HG03066 (cell line): ENCODE measurements at regions not wholly inside any gene's neighbourhood (a gene's known extent, or its start where the extent isn't known, plus 50 kb on each side); places are given as distances from the start of the nearest gene placed in this dataset.
"Not testable (repeated sequence)": the region's sequence is repeated elsewhere in the genome, so short reads cannot be mapped to it uniquely, and the experiment has no call there.

Experiments
- ATAC-seq: cut with Tn5 transposase; IDR thresholded peaks from one replicate; pipeline ENCODE4 v1.9.1; 2021; ENCODE audit warnings: low read depth; ENCODE audit not compliant: unreplicated experiment

DNA sequence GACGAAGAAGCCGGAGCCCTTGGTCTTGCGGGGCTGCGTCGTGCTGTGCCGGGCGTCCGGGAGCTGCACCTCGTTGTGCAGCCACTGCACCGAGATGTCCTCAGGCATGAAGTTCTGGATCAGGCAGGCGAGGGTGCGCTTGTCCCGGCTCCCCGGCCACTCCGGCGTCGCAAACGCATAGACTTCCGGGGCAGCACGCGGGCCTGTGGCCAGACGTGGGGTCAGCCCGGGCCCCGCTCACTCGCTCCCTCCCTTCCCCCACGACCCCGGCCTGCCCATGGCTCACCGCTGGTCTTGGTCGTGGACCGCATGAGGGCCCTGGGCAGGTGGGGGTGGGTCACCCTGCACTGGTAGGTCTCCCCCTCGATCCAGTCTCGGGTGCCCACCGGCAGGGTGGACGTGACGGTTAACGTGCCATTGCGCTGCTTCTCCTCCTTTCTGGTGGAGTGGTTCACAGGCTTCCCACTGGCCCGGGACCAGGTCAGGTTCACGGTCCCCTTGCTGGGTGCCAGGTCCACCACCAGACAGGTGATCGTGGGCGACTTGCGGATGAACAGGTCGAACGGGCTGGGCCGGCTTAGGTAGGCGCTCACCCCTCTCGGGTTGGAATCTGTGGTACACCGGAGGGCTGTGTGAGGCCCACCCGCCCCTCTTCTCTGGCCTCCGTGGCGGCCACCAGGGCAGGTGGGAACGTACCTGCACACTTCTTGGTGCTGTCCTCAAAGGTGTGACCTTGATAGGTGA, 74.0 kb downstream of the TMEM121 start:
- not testable (repeated sequence) for ATAC-seq

- ATAC-seq = no peak
These were observed 74.6 kb downstream of the TMEM121 start for GRCh38 chr14:105600939-105601359.

DNA sequence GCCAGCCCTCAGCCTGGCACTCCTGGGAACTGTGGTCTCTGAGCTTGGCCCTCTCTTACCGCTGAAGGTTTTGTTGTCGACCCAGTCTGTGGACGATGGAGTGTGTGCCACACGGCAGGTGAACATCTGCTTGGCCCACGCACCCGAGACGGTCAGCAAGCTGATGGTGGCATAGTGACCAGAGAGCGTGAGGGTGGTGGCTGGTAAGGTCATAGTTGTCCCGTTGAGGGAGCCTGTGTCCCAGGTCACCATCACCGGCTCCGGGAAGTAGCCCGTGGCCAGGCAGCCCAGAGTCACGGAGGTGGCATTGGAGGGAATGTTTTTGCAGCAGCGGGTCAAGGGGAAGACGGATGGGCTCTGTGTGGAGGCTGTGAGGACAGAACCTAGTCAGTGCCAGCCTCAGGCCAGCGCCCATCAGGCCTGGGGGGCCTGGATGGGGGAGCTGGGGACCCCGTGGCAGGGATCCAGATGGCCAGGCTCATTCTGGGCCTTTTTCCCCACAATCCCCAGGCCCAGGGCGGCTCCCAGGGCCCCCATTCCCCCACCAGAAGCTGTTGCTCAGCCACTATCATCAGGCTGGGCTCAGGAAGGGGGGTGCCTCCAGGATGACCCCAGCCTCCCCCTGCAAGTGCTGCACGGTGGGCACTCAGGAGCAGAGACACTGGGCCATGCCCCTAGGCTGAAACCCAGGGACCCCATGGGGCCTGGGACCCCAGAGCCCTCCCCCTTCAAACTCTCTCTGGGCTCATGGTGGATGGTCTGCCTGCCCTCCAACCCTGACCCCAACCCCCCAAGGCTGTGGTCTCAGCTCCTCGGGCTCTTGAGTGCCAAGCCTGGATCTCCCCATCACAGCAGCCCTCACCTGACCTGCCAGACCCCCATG, 75.2 kb downstream of the TMEM121 start:
- no peak for ATAC-seq

DNA sequence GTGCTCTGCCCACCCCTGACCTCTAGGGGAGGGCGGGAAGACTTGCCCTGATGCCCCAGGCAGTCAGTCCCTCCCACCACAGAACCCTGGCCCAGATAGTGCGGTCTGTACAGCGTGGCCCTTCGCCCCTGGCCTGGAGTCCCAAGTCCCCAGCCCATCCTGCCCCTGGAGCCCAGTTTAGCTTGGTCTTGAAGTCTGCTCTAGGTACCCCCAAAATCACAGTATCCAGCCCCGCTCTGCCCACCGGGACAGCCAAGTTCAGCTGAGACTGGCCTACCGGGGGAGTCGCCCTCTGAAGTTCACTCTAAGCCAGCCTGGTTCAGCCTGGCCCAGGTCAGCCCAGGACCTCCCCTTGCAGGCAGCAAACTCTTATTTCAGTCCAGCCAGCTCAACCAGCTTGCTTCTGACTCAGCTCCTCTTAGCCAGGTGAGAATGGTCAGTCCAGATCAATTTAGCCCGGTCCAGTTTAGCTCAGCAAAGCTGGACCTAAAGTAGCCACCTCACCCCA, 75.9 kb downstream of the TMEM121 start:
- no peak for ATAC-seq

- ATAC-seq = no peak
These were observed 76.7 kb downstream of the TMEM121 start for GRCh38 chr14:105602799-105603793.

GRCh38 chr14:105604531-105605463, 78.4 kb downstream of the TMEM121 start:
- not testable (repeated sequence) for ATAC-seq

DNA sequence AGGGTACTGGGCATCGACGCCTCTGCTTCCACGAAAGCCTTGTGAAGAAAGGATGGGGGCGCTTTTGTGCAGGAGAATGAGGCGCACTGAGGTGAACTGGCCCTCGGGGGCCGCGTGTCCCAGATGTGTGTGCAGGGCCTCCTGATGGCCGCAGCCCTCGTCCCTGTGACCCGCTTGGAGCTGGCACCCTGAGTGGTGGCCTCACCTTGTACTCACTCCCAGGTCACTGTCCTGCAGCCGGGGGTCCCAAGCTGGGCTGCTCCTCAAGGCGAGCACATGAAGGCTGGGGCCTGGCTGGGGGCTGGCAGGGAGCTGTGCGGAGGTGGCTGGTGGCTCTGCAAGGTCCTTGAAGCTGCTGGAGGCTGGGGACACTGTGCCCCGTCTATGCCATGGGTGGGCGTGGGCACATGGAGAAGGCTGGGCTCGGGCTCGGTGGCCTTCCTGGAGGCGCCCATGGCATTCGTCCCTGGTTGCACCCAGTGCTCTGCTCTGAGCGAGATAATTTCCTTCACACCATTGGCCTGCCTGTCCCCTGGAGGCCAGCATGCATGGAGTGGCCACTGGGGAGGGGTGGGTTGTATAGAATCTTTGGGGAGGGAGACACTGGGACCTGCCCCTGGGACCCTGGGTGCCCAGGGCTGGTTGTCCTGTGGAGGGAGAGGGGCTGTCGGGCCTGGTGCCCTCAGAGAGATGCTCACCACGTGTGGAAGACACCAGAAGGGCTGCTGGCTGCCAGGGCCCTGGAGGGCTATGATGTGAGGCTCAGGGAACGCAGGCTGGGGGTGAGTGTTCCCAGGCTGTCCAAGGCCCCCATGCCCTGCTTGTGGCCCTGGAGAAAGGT, 79.3 kb downstream of the TMEM121 start:
- no peak for ATAC-seq

DNA sequence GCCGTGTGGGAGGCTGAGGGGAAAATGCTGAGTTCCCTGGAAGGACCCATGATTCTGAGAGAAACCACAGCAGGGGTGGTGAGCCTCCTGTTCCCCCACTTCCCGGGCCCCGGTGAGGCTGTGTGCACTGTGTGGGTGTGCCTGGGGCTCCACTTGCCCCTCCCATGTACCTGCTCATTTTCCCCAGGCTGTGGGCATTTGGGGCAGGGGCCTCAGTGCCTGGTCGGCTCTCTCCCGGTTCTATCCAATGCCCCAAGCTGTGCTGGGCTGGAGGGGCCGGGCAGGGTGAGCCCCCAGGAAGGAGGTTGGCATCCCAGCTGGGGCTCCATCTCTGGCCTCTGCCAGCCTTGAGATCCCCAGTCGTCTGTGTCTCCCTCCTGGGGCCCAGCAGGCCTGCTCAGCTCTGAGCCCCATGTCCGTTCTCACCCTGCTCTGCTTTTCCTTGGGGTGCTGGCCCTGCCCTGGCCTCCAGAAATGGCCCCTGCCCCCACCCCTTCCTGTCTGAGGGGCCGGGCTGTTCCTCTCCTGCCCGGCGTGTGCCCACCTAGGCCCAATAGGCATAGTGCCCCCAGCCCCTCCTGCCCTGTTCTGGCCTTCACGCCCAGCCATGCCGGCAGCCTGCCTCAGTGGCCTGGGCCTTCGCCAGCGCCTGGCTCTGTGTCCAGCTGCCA, 80.1 kb downstream of the TMEM121 start:
- ATAC-seq = not testable (repeated sequence)

- ATAC-seq = not testable (repeated sequence)
These were observed 80.6 kb downstream of the TMEM121 start for GRCh38 chr14:105607025-105607424.

DNA sequence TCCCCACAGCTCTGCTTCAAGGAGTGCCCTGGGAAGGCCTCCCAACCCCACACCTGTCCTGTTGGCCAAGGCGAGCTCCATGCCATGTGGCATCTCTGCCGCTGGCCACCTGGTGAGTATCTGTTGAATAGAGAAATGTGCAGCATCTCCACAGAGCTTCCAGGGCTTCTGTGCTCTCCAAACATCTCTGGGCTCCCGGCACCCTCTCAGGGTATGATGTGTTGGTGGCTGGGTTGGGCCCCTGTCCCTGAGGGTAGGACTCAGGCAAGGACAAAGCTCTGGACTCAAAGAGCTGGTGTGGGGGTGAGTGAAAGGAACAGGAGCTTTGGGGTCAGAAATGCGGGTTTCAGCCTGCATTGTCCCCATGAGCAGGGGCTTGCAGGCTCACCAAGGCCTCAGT, 88.6 kb downstream of the TMEM121 start:
- ATAC-seq = not testable (repeated sequence)

DNA sequence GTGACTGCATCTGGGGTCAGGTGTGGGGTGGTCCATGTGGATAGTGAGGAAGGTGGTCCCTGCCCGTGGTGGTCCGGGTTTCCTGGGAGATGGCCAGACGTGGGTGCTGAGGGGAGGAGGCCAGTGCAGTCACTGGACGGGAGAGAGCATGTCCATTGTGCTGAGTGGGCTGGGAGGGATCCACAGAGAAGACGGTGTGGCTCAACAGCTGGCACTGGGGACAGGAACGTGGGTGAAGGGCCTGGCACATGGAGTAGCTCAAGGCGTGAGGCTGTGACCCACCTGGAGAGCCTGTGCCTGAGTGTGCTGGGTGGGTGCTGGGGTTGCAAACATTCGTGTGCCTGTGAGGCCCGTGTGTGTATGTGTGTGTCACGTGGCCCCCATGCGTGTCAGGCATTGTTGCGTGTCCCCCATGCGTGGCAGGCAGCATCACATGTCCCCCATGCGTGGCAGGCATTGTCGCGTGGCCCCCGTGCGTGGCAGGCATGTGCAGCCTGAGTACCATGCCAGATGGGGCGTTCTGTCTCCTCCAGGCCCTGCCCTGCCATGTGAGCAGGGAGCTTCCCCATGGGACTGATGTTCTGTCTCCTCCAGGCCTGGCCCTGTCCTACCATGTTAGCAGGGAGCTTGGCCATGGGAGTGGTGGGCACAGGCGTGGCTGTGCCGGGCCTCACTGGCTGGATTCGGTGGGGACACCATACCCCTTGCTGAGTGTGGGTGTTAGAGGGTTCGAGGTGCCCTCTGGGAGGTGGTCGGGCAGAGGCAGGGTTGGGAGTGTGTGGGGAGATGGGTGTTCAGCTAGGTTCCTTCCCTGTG, 89.8 kb downstream of the TMEM121 start:
- ATAC-seq = not testable (repeated sequence)

DNA sequence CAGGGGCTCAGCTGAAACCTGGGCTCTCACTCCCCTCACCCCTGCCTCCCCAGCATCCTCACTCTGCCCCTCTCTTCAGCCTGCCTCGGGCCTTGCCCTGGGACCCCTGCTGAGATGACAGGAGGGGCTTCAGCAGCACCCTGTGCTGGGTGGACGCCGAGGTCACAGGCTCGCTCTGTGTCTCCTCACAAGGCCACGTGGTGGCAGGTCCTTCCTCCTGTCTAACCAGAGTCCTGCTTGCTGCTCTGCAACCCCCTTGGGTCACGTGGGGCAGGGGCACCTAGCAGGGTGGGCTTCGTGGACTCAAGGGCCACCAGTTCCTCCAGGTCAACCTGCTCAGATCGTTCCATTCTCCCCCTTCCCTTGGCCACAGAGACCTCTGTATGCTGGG, 90.4 kb downstream of the TMEM121 start:
- ATAC-seq = no peak

GRCh38 chr14:105617201-105617777, 90.9 kb downstream of the TMEM121 start:
- ATAC-seq = no peak

GRCh38 chr14:105617805-105618204, 91.4 kb downstream of the TMEM121 start:
- ATAC-seq = not testable (repeated sequence)

- ATAC-seq = not testable (repeated sequence)
These were observed 92.9 kb downstream of the TMEM121 start for GRCh38 chr14:105619324-105619723.

DNA sequence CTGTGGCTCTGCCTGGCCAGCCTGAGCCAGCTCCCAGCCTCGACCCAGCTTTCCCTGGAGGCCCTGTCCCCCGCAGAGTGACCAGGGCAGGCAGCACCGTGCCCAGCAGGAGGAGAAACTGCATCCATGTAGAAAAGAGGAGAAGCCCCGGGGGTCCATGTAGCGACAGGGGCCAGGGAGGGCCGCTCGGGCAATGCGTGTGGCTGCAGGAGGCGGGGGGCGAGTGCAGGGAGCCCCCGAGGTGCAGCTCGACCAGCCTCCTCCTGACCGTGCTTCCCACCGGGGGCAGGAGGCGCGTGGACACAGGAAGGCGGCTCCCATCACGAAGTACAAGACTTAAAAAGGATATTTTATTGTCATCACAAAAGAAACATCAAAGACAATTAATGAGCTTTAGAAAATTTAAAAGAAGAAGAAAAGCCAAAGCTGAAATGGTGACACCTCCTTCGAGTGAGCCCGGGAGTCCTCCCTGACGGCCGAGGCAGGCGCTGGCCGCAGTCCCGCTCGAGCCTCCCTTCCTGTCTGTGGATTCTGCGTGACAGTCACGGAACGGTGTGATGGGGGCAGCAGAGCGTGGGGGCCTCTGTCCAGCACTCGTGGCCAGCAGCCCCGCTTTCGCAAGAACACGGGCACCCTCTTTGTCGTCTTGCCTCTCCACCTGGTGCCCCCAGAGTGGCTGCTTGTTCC, 93.9 kb downstream of the TMEM121 start:
- not testable (repeated sequence) for ATAC-seq
